GM06990 (cell line): ENCODE measurements at regions not wholly inside any gene's neighbourhood (a gene's known extent, or its start where the extent isn't known, plus 50 kb on each side); places are given as distances from the start of the nearest gene placed in this dataset.
A peak's percentile ranks its signal among the peaks of the same experiment; 100 is the strongest.

Experiments
- DNase-seq: peaks from one replicate; pipeline ENCODE4 v3.0.0-alpha.2; 2011; ENCODE audit not compliant: insufficient read length; ENCODE audit errors: extremely low read depth
- H3K27me3 ChIP-seq: replicated peaks from 2 replicates; pipeline ENCODE4 v1.6.0; 2011; ENCODE audit warnings: low read length; ENCODE audit not compliant: control insufficient read depth, insufficient read depth
- H3K36me3 ChIP-seq: 2 replicates; pipeline ENCODE4 v1.5.1; 2011; ENCODE audit warnings: low read length; ENCODE audit not compliant: control insufficient read depth, insufficient read depth
- H3K4me3 ChIP-seq: replicated peaks from 2 replicates; pipeline ENCODE4 v1.5.1; 2011; ENCODE audit warnings: low read depth, mild to moderate bottlenecking, control low read depth, low read length
- TF ChIP-seq, protein P1 (sequence below): IDR thresholded peaks from 2 replicates; pipeline ENCODE4 v1.5.1; 2011; ENCODE audit warnings: low read length, control low read depth, mild to moderate bottlenecking, inconsistent platforms; ENCODE audit not compliant: insufficient read depth, poor library complexity, severe bottlenecking

DNA sequence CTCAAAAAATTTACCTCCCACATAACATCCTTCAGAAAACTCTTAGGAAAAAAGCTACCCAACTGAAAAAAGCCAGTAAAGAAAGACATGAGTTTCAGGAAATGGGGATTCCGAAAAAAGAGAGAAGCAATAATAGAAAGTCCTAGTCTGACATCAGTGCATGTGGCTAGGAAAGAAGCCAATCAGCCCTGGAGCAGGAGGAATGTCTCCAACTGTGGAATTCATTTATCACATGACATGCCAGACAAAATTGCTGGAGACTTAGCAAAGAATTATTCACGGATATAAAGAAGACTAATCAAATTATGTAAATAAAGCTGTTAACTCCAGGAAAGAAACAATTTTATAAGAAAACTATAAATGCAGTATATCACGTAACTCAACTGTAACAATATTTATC, 258.9 kb upstream of the RARB start:
- H3K36me3 ChIP-seq = no peaks in the 10 kb centered on the region
- no peaks in the 10 kb centered on the region for H3K27me3 ChIP-seq
- TF ChIP-seq, protein P1, sequence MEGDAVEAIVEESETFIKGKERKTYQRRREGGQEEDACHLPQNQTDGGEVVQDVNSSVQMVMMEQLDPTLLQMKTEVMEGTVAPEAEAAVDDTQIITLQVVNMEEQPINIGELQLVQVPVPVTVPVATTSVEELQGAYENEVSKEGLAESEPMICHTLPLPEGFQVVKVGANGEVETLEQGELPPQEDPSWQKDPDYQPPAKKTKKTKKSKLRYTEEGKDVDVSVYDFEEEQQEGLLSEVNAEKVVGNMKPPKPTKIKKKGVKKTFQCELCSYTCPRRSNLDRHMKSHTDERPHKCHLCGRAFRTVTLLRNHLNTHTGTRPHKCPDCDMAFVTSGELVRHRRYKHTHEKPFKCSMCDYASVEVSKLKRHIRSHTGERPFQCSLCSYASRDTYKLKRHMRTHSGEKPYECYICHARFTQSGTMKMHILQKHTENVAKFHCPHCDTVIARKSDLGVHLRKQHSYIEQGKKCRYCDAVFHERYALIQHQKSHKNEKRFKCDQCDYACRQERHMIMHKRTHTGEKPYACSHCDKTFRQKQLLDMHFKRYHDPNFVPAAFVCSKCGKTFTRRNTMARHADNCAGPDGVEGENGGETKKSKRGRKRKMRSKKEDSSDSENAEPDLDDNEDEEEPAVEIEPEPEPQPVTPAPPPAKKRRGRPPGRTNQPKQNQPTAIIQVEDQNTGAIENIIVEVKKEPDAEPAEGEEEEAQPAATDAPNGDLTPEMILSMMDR = no peak
- no peak overlapping the region for H3K4me3 ChIP-seq
- no peak for DNase-seq

DNA sequence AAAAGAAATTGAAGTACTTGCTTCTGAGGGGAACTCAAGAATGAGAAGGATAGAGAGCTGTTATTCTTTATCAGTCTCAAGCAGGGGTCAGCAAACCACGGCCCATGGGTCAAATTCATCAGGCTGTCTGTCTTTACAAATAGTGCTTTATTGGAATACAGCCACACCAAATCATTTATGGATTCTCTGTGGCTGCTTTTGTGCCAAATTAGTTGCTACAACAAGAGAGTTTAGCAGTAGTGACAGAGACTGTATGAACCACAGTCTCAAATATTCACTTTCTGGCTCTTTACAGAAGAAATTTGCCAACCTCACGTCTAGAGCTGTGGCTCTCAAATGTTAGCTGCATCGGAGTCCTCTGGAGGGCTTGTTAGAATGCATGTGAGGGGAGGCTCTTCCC, 258.0 kb upstream of the RARB start:
- TF ChIP-seq, protein P1 = no peak
- Histone ChIP-seq H3K4me3 (no peak overlapping the region), H3K36me3 (no peaks in the 10 kb centered on the region), H3K27me3 (no peaks in the 10 kb centered on the region)
- DNase-seq = no peak

DNA sequence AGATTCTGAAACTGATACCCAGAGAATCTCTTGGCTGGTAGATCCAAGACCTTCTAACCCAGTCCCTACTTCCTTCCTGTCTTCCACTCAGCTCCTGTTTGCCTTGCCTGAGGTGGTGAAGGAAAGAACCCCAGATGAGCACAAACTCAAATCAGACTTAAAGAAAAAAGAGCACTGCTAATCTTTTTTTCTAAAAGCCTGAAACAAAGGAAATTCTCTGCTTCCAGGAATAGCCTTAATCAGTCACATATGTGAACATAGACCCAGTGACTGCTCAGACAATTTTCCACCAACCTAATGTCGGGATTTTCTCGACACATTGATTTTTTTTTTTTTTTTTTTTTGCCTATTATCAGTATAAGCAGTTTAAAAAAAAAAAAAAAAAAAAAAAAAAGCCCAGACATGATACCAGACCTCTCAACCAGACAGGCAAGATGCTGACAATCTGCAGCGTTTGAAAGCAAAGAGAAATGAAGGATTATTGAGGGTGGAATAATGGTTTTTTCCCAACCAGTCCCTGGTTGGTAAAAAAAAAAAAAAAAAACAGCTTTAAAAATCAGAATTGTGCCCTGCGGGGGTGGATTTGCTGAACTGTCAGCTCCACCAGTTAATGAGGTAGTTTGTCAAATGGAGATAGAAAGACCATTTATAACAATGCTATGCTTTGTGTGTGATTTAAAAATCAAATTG, 256.8 kb upstream of the RARB start:
- Histone ChIP-seq H3K36me3 (no peaks in the 10 kb centered on the region), H3K27me3 (no peaks in the 10 kb centered on the region), H3K4me3 (no peak overlapping the region)
- TF ChIP-seq, protein P1 = no peak
- DNase-seq = no peak

DNA sequence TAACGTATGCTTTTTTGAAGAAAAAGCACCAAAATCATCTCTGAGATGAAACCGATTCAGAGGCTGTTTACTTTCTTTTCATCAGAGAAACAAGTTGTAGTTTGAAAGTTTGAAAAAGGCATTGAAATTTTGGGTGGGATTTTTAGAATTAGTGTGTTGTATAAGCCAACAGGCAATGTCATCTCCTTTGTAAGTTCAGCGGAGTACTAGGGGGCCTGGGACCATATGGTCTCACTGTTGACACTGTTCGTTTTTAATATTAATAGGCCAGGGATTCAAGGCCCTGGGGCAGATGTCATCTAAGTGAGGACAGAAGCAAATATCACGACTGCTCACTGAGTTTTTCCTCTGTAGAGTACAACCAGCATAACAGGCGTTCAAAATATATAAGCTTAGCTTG, 256.2 kb upstream of the RARB start:
- DNase-seq = no peak
- Histone ChIP-seq H3K36me3 (no peaks in the 10 kb centered on the region), H3K27me3 (no peaks in the 10 kb centered on the region), H3K4me3 (no peak overlapping the region)
- TF ChIP-seq, protein P1 = no peak

DNA sequence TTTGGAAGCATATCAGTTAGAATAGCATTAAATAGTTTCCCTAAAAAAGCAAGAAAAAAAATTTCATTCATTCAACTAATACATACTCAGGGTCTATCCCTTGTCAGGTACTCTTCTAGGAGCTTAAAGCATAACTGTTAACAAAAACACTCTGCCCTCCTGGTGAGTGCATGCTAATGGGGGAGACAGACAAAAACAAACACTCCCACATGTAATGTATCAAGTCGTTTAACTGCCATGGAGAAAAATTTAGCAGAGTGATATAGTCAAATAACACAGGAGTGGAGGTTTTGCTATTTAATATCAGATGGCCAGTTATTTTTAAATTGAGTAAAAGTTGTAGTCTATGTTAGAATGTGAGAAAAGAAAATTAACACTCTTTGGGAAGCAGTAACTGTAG, 254.5 kb upstream of the RARB start:
- no peak for DNase-seq
- TF ChIP-seq, protein P1 = no peak
- Histone ChIP-seq H3K27me3 (no peaks in the 10 kb centered on the region), H3K36me3 (no peaks in the 10 kb centered on the region), H3K4me3 (no peak overlapping the region)

DNA sequence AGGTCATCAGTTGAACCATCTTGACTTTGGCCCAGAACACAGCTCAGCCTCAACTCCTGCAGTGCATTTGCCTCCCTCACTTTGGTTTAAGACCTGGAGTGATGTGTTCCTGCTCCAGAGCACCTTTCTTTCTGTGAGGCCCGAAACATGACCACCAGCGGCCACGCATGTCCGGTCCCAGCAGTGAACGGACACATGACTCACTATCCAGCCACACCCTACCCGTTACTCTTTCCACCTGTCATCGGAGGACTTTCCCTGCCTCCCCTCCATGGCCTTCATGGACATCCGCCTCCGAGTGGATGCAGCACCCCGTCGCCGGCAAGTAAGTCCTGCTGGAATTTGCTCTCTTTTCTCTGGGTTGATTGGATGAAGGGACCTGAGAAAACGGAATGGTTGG, 253.8 kb upstream of the RARB start:
- Histone ChIP-seq H3K27me3 (no peaks in the 10 kb centered on the region), H3K36me3 (no peaks in the 10 kb centered on the region), H3K4me3 (no peak overlapping the region)
- DNase-seq = peak; percentile 0
- TF ChIP-seq, protein P1 = no peak
